GM23338 (cell line): ENCODE measurements at regions not wholly inside any gene's neighbourhood (a gene's known extent, or its start where the extent isn't known, plus 50 kb on each side); places are given as distances from the start of the nearest gene placed in this dataset.

Experiments
- ATAC-seq: fragments of 200-7000 bp; cut with Tn5 transposase; 3 replicates; pipeline ENCODE4 v1.9.1; 2020
- DNase-seq: peaks from one replicate; pipeline ENCODE4 v3.0.0-alpha.2; 2015; ENCODE audit warnings: low spot score
- H2AFZ ChIP-seq: fragments of 200-600 bp; sonication (generic); 2 replicates; pipeline ENCODE4 v1.8.0; 2016; ENCODE audit warnings: antibody characterized with exemption, mild to moderate bottlenecking, moderate library complexity
- H3F3A ChIP-seq: fragments of 200-600 bp; sonication (generic); replicated peaks from 2 replicates; pipeline ENCODE4 v1.8.0; 2017; ENCODE audit warnings: antibody characterized with exemption, mixed run types, low read depth
- H3K27ac ChIP-seq: fragments of 200-600 bp; sonication (generic); 2 replicates; pipeline ENCODE4 v1.6.1; 2016; ENCODE audit warnings: low read depth
- H3K27me3 ChIP-seq: fragments of 200-600 bp; sonication (generic); 2 replicates; pipeline ENCODE4 v1.8.0; 2016; ENCODE audit warnings: mild to moderate bottlenecking, mixed run types, moderate library complexity; ENCODE audit not compliant: insufficient read depth
- H3K36me3 ChIP-seq: fragments of 200-600 bp; sonication (generic); 2 replicates; pipeline ENCODE4 v1.8.0; 2016; ENCODE audit warnings: mild to moderate bottlenecking; ENCODE audit not compliant: insufficient read depth
- H3K4me1 ChIP-seq: fragments of 200-600 bp; sonication (generic); 2 replicates; pipeline ENCODE4 v1.8.0; 2016; ENCODE audit warnings: mild to moderate bottlenecking, moderate library complexity; ENCODE audit not compliant: insufficient read depth
- H3K4me2 ChIP-seq: fragments of 200-600 bp; sonication (generic); 2 replicates; pipeline ENCODE4 v1.7.1; 2017; ENCODE audit warnings: mixed run types
- H3K4me3 ChIP-seq: fragments of 200-600 bp; sonication (generic); 2 replicates; pipeline ENCODE4 v1.6.1; 2016; ENCODE audit warnings: mixed run types
- H3K79me2 ChIP-seq: fragments of 200-600 bp; sonication (generic); replicated peaks from 2 replicates; pipeline ENCODE4 v1.8.0; 2017; ENCODE audit warnings: mild to moderate bottlenecking; ENCODE audit not compliant: insufficient read depth
- H3K9me2 ChIP-seq: fragments of 200-600 bp; sonication (generic); 2 replicates; pipeline ENCODE4 v1.8.0; 2017; ENCODE audit not compliant: insufficient read depth
- H4K20me1 ChIP-seq: fragments of 200-600 bp; sonication (generic); replicated peaks from 2 replicates; pipeline ENCODE4 v1.8.0; 2017; ENCODE audit warnings: mild to moderate bottlenecking; ENCODE audit not compliant: insufficient read depth
- H3K27ac Mint-ChIP-seq: 2 replicates; pipeline ENCODE4 v1.8.0; 2020; ENCODE audit warnings: inconsistent platforms, mild to moderate bottlenecking, moderate library complexity, mixed read lengths
- H3K27me3 Mint-ChIP-seq: 3 replicates; pipeline ENCODE4 v1.8.0; 2022; ENCODE audit warnings: low read depth, mild to moderate bottlenecking, moderate library complexity, mixed read lengths, inconsistent platforms; ENCODE audit not compliant: insufficient read depth, poor library complexity
- H3K36me3 Mint-ChIP-seq: 3 replicates; pipeline ENCODE4 v1.8.0; 2021; ENCODE audit warnings: low read depth, mild to moderate bottlenecking, inconsistent platforms, moderate library complexity, mixed read lengths
- H3K4me1 Mint-ChIP-seq: 3 replicates; pipeline ENCODE4 v1.8.0; 2020; ENCODE audit warnings: mild to moderate bottlenecking, inconsistent platforms, mixed read lengths
- H3K4me3 Mint-ChIP-seq: 3 replicates; pipeline ENCODE4 v1.8.0; 2021; ENCODE audit warnings: moderate library complexity, mild to moderate bottlenecking, inconsistent platforms, mixed read lengths
- H3K9me3 Mint-ChIP-seq: 3 replicates; pipeline ENCODE4 v1.8.0; 2020; ENCODE audit warnings: moderate library complexity, mild to moderate bottlenecking, inconsistent platforms, mixed read lengths
- CTCF ChIP-seq, 2 experiments: fragments of 200-600 bp in 1 of 2; sonication (generic) in 1 of 2; conservative IDR thresholded peaks; 2 replicates each; pipeline versions ENCODE4 v1.5.1 to v1.6.1; 2016 to 2017; ENCODE audit warnings: antibody characterized with exemption in 2 of 2, low read depth in 2 of 2, mild to moderate bottlenecking in 2 of 2, moderate library complexity in 1 of 2
- ETS1 ChIP-seq: IDR thresholded peaks from 2 replicates; pipeline ENCODE4 v1.6.1; 2016; ENCODE audit warnings: antibody characterized with exemption
- EZH2 ChIP-seq: fragments of 200-600 bp; sonication (generic); IDR thresholded peaks from one replicate; pipeline ENCODE4 v1.8.0; 2017; ENCODE audit warnings: antibody characterized with exemption, mild to moderate bottlenecking, low read depth; ENCODE audit not compliant: unreplicated experiment
- JUNB ChIP-seq: IDR thresholded peaks from one replicate; pipeline ENCODE4 v1.6.1; 2016; ENCODE audit warnings: antibody characterized with exemption; ENCODE audit not compliant: unreplicated experiment
- NANOG ChIP-seq: IDR thresholded peaks from 2 replicates; pipeline ENCODE4 v1.6.1; 2016; ENCODE audit warnings: antibody characterized with exemption, borderline replicate concordance
- REST ChIP-seq: IDR thresholded peaks from one replicate; pipeline ENCODE4 v1.6.1; 2018; ENCODE audit warnings: antibody characterized with exemption; ENCODE audit not compliant: unreplicated experiment
- STAT1 ChIP-seq: IDR thresholded peaks from one replicate; pipeline ENCODE4 v1.6.1; 2016; ENCODE audit warnings: antibody characterized with exemption; ENCODE audit not compliant: unreplicated experiment
- ZNF114 ChIP-seq: fragments of 250-450 bp; sonication (Bioruptor Pico); IDR thresholded peaks from 2 replicates; pipeline ENCODE4 v1.5.0; 2020; ENCODE audit warnings: mild to moderate bottlenecking, moderate library complexity
- ZNF331 ChIP-seq: fragments of 250-450 bp; sonication (Bioruptor Pico); IDR thresholded peaks from 2 replicates; pipeline ENCODE4 v1.5.0; 2020; ENCODE audit warnings: low read depth, mild to moderate bottlenecking, moderate library complexity

GRCh38 chr5:98314292-98314691 lies 459.2 kb upstream of the RGMB start (continued):
- no peak for TF ChIP-seq REST
- TF ChIP-seq STAT1: no peak

- no peak for TF ChIP-seq JUNB
- Histone ChIP-seq H3K36me3 (no peaks in the 10 kb centered on the region), H4K20me1 (no peaks in the 10 kb centered on the region), H3K4me3 (no peak overlapping the region), H3K4me1 (peaks cover 11% of the 10 kb centered on the region), H3K27me3 (no peaks in the 10 kb centered on the region), H2AFZ (no peak overlapping the region), H3K79me2 (no peaks in the 10 kb centered on the region), H3K4me2 (no peak overlapping the region), H3K9me2 (no peaks in the 10 kb centered on the region), H3F3A (no peaks in the 10 kb centered on the region), H3K27ac (no peak overlapping the region)
- ATAC-seq: no peak
- Mint-ChIP-seq H3K4me1 (peaks cover 16% of the 10 kb centered on the region), H3K36me3 (no peaks in the 10 kb centered on the region), H3K27ac (no peak overlapping the region), H3K27me3 (no peaks in the 10 kb centered on the region), H3K4me3 (no peak overlapping the region), H3K9me3 (no peaks in the 10 kb centered on the region)
- DNase-seq: no peak
These were observed 455.1 kb upstream of the RGMB start for GRCh38 chr5:98318386-98318785.

GRCh38 chr5:98319299-98320011 lies 454.0 kb upstream of the RGMB start:
- H3K36me3 Mint-ChIP-seq: no peaks in the 10 kb centered on the region
- H3K9me3 Mint-ChIP-seq: no peaks in the 10 kb centered on the region

More at GRCh38 chr5:98319299-98320011, 454.0 kb upstream of the RGMB start:
- Histone ChIP-seq H3F3A (no peaks in the 10 kb centered on the region), H3K79me2 (no peaks in the 10 kb centered on the region), H3K4me3 (no peak overlapping the region), H2AFZ (peak overlapping the region; percentile 77), H3K4me1 (peaks cover 11% of the 10 kb centered on the region), H4K20me1 (no peaks in the 10 kb centered on the region), H3K9me2 (no peaks in the 10 kb centered on the region), H3K4me2 (peak overlapping the region; percentile 44), H3K27ac (no peak overlapping the region), H3K36me3 (no peaks in the 10 kb centered on the region), H3K27me3 (no peaks in the 10 kb centered on the region)
- no peak for TF ChIP-seq ETS1
- TF ChIP-seq ZNF114 (CRISPR knock-in tag): no peak
- no peak for TF ChIP-seq EZH2
- TF ChIP-seq JUNB: no peak
- TF ChIP-seq NANOG: no peak
- no peak for TF ChIP-seq ZNF331 (CRISPR knock-in tag)
- TF ChIP-seq CTCF (conservative IDR thresholded peaks at IDR 0.05; ENCODE audit: low read depth in 2 of 2): no peak
- Mint-ChIP-seq H3K4me3 (no peak overlapping the region), H3K4me1 (peaks cover 16% of the 10 kb centered on the region), H3K27me3 (no peaks in the 10 kb centered on the region), H3K27ac (no peak overlapping the region)
- DNase-seq: peak; percentile 1
- ATAC-seq: no peak
